ENCODE measurements at regions not wholly inside any gene's neighbourhood (a gene's known extent, or its start where the extent isn't known, plus 50 kb on each side); places are given as distances from the start of the nearest gene placed in this dataset.

- TF ChIP-seq, protein P1, sequence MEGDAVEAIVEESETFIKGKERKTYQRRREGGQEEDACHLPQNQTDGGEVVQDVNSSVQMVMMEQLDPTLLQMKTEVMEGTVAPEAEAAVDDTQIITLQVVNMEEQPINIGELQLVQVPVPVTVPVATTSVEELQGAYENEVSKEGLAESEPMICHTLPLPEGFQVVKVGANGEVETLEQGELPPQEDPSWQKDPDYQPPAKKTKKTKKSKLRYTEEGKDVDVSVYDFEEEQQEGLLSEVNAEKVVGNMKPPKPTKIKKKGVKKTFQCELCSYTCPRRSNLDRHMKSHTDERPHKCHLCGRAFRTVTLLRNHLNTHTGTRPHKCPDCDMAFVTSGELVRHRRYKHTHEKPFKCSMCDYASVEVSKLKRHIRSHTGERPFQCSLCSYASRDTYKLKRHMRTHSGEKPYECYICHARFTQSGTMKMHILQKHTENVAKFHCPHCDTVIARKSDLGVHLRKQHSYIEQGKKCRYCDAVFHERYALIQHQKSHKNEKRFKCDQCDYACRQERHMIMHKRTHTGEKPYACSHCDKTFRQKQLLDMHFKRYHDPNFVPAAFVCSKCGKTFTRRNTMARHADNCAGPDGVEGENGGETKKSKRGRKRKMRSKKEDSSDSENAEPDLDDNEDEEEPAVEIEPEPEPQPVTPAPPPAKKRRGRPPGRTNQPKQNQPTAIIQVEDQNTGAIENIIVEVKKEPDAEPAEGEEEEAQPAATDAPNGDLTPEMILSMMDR (IDR thresholded peaks at IDR 0.05; ENCODE audit: low read length): no peak
- no peak for TF ChIP-seq EZH2 (IDR thresholded peaks at IDR 0.05; ENCODE audit: borderline replicate concordance, low read length)
Measured at GRCh38 chr15:37773111-37773860, 161.2 kb upstream of the TMCO5A start.
